ENCODE measurements at regions not wholly inside any gene's neighbourhood (a gene's known extent, or its start where the extent isn't known, plus 50 kb on each side); places are given as distances from the start of the nearest gene placed in this dataset.

DNA sequence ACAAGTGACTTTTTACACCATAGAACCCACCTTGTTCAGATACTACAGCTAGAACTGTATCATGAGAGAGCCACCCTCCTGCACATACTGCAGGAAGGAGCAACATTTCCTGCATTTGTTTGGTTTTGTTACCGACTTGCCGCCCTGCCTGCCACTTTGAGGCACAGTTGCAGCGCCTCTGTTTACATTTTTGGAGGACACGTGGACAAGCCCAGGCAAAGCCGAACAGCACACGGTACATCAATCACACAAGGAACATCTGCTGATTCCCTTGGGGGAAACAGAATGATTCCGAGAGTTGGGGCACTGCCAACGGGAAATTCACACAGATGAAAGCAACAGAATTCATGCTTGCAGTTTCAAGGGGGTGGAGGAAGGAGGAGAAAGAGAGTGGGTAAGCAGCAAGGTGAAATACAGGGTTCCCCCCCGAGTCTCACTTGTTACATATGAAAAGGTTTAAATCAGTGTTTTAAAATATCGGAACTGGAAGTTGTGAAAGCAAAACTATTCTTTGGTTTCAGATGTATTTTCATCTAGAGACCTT, 110.7 kb downstream of the BTG1 start:
- peak in 1 of 2 donors; percentile 27 for DNase-seq (ENCODE audit: low read depth in 1 of 2, low spot score in 1 of 2)

DNA sequence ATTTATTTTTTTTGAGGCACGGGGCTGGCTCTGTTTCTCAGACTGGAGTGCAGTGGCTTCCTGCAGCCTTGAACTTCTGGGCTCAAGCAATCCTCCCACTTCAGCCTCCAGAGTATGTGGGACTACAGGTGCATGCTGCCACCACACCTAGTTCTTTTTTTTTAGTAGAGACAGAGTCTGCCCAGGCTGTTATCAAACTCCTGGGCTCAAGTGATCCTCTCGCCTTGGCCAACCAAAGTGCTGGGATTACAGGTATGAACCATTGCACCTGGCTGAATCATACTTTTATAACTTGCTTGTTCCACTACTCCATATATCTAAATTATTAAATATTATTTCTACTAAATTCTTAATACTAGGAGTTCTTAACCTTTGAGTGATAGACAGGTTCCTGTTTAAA, 111.6 kb downstream of the BTG1 start:
- DNase-seq (ENCODE audit: low read depth in 1 of 2, low spot score in 1 of 2) = no peak

DNA sequence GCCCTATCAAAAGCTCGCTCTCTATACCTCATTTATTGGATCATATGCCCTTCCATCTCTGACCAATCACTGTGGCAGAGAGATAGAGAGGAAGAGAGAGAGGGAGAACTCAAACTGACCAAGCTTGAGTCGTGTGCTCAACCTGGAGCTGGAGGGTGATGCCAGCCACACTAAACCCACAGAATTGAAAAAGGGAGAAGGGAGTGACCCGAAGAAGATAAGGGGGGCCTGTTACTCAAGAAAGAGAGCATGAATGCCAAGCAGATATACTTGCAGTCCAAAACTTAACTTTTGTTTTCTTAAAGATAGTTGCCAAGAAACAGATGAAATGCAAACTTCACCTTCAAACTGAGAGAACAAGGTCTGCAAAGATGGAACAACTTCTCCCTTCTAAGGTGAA, 112.7 kb downstream of the BTG1 start:
- no peak for DNase-seq (ENCODE audit: low read depth in 1 of 2, low spot score in 1 of 2)

DNA sequence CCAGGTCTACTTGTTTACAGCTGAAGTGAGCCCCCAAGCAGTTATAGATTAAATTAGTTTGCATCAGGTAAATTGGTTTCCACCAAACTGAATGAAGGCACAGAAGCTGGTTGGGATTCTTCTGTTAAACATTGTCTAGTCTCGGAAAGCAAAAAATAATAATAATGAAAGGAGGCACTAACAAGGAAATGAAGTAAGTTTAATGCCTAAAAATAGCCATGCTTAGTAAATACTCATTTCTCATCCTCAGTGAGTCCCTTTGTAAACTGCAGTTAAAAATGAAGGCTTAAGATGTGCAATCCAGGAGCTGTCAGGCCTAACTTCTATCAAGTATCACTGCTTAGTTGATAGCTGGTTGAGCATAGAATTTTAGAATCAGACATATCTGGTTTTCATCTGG, 113.5 kb downstream of the BTG1 start:
- no peak for DNase-seq (ENCODE audit: low read depth in 1 of 2, low spot score in 1 of 2)

DNA sequence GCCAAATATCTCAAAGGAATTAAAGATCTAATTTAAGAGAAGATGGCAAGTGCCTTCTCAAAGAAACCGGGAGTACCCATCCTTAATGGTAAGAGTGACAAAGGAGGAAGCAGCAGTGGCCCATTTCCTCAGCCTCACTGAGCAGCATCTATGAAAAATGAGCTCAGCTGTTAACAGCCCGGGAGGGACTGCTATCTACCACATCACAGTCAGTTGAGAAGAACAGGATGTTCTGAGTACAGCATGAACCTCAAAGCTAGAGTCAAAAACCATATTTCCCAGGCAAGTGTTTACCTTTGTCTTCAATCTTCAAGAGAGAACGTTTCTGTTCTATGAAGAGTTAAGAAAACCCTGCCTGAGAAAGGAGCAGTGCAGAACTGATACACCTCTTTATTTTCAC, 115.0 kb downstream of the BTG1 start:
- peak in 1 of 2 donors; percentile 31 for DNase-seq (ENCODE audit: low read depth in 1 of 2, low spot score in 1 of 2)

DNA sequence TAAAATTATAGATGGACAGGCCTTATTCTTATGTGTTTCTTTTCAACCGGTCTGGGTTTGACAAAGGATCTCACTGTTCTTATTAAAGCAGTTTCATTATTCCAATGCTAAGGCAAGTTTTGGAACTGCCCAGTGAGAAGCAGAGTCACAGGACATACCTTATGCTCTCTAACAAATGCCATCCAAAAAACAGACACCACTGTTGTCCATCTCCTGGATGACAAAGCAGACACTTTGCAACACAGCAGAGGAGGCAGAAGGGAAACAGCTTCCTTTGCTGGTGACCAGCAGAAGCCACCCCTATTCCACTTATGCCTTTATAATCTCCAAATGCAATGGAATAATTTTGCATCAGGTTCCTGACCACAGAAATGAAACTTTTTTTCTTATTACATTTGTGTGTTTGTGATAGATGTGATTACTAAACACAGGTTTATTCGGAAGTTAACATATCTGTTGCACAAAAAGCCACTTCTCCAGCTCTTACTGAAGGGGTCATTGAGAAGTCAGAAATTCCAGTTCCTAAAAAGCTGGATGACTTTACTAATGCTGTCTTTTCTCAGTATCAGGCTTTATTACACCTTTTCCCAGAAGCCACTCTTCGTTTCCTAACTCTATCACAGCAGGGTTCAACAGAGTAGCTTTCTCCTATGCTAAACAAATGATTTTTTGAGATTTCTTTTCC, 115.6 kb downstream of the BTG1 start:
- DNase-seq (ENCODE audit: low read depth in 1 of 2, low spot score in 1 of 2) = no peak

DNA sequence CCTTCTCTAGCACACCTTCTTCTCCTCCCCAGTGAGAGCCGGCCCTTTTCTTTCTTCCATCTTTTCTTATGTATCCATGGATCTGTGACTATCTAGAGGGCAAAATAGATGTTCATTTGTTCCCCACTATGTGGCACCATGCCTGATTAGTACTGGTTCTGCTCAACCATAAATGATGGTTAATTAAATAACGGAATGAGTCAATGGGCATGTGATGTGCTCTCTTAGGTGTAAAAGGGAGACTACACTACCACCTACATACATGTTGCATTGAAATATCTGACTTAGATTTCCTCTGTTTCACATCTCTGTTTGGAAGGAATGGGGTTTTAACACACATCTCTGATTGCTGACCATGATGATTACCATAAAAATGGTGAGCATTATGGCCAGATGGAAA, 116.5 kb downstream of the BTG1 start:
- no peak for DNase-seq (ENCODE audit: low read depth in 1 of 2, low spot score in 1 of 2)

DNA sequence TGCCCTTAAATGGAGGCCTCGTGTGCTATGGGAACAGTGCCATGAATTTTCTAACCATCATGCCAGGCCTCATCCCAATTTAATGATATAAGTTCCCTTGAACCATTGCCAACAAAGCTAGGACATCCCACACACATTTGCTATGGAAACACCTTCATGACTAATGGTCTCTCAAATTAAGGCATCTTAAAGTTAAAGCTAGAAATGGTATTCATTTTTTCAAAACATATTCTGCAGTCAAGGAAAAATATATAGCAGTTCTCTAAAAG, 117.3 kb downstream of the BTG1 start:
- no peak for DNase-seq (ENCODE audit: low read depth in 1 of 2, low spot score in 1 of 2)

DNA sequence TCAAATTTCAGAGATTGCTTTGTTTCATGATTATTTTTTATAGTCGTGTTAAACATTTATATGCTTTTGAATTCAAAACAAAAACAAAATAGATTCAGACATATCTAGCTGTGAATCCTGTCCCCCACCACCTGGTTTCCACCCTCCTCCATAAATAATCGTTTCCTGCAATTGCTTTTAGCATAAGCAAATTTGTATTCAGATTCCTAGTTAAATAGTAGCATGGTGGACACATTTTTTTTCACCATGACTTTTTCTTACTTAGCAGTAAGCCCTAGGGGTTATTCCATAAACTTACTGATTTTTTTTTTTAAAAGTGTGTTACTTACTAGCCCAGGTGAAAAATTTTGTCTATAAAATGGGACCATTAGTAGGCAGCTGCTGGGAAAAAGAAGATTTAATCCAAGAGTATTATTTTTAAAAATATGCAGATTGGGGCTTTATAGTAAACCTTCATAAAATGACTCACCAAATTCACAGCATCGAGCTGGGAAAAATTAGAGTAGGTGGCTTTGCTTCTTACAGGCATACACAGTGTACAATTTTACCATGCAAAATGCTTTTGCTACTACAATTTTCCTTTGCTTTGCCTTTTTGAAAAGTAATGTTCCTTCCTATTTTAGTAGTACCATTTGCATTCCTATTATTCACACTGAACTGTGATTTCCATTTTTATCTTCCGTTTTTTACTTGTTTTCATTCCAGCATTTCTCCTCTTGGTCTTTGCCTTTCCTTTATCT, 117.8 kb downstream of the BTG1 start:
- no peak for DNase-seq (ENCODE audit: low read depth in 1 of 2, low spot score in 1 of 2)

DNA sequence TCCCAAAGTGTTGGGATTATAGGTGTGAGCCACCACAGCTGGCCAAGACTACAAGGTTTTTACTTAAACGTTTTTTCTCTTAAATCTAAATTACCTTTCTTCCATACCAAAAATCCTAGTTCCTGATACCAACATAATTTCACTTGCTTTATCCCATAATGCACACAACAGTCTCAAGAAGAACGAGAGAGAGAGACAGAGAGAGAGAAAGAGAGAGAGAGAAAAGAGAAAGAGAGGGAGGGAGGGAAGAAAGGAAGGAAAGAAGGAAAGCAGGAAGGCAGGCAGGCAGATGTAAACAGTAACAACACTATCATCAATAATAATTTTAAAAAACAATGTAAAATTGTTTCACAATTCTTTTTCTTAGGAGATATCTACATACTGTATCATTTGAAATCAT, 118.4 kb downstream of the BTG1 start:
- no peak for DNase-seq (ENCODE audit: low read depth in 1 of 2, low spot score in 1 of 2)

DNA sequence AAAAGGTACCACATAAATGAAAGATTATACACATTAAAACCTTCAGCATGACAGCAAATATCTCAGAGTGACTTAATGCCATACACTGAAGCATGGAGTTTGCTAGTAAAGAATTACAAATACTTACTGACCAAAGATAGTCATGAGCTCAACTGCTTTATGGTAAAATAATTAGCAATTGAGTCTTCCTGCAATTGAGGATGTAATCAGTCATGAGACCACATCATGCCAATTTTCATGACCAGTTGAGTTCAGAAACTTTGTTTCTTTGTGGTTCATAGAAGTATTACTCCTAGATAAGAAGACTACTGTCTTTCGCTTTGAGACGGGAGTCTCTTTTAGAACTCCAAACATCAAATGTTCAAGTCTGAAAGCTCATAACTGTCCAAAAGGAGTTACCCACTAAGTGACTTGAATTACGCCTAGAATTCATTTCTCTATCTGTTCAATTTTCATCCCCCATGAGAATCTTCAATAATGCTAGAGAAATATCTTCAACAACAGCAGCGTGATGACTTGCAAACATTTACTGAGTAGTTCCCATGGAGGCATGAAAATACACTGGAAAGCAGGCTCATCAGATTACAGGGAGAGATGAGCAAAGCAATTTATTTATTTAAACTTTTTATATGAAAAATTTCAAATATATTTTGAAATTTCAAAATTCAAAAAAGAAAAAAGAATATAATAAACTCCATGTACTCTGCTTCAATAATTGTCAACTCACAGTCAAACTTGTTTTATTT, 120.0 kb downstream of the BTG1 start:
- no peak for DNase-seq (ENCODE audit: low read depth in 1 of 2, low spot score in 1 of 2)

DNA sequence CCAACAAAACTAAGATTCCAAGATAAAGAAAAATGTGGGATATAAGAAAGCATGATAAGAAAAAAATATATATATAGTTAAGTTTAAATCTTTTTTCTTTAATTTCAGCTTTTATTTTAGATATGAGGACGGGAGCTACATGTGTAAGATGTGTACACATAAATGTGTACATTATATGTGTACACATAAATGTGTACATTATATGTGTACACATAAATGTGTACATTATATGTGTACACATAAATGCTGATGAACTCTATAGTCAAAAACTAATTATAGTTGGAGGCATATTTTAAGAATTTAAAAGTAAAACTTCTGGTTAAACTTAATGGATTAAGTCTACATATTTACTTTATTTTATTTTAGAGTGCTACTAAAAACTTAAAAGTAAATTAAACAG, 123.6 kb downstream of the BTG1 start:
- no peak for DNase-seq (ENCODE audit: low read depth in 1 of 2, low spot score in 1 of 2)

DNA sequence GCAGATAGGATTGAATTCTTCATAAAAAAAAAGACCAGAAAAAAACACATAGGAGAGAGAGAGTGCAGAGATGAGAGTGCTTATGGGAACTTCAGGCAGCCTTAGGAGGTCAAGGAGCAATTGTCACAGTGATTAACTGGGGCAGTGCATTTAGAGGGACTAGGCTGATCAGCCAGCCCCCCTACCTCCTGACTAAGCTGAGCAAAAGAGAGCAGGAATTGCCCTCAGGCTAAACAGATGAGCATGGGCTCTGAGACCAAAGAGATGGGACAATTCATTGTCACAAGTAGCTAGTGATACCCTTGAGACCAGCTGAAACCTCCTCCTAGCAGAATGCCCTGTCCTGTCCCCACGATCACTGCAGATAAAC, 124.0 kb downstream of the BTG1 start:
- no peak for DNase-seq (ENCODE audit: low read depth in 1 of 2, low spot score in 1 of 2)

DNA sequence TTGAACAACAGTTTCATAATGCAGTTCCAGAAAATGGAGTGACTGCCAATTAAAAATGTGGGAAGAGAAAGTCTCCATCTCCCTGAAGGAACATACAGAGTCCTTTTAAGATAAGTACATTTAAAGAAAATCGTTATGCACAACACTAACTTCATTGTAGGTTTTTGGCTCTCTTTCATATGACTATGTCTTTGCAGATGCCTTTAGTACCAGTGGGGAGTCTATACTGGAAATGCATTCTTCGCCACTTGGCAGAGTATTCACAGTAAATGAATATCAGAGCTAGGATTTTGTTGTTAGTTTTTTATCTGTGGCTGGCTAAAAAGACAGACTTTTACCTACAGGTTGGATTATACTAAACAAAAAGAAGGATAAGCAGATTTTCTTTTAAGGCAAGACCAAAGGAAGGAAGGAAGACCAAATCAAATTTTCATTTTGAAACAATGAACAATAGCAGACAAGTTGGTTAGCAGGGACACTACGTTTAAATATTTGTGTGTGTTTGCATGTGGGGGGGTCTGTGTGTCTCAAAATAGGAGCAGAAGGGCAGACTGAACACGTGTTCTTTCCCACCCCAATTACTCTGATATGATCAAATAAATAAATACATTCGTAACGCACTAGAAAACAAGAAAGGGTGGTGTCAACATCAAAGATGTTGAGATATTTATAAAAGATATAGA, 124.5 kb downstream of the BTG1 start:
- no peak for DNase-seq (ENCODE audit: low read depth in 1 of 2, low spot score in 1 of 2)

DNA sequence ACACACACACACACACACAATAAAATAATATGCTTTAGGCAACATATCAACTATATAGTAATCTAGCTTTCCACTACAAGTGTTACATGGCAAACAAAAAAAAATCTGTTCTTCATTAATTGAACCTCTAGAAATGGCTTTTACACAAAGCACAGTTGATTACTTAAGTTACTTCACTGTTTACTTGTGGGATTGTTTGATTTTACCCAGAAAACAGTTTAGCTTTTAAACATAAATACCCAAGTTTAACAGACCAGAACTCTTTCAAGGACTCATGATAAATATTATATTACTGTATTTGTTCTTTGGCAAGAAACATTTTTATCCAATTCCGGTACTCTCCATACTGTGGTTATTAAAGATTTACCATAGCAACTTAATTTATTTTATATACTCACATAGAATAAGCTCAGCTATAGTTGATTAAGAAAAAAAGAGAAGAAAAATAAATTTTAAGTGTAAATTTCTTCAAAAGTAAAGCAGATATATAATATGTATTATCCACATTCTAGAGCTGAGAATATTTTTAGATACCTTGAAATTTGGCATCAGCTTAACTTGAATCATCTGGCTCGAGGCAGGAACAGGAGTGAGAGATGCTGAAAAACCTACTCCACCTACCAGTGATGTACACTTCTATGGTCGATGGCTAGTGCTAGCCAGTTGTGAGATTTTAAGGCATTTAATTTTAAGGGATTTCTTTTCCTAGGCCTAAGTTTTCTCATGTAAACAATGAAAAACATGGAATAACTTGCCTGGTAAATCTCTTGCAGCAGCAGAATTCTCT, 126.0 kb downstream of the BTG1 start:
- no peak for DNase-seq (ENCODE audit: low read depth in 1 of 2, low spot score in 1 of 2)

DNA sequence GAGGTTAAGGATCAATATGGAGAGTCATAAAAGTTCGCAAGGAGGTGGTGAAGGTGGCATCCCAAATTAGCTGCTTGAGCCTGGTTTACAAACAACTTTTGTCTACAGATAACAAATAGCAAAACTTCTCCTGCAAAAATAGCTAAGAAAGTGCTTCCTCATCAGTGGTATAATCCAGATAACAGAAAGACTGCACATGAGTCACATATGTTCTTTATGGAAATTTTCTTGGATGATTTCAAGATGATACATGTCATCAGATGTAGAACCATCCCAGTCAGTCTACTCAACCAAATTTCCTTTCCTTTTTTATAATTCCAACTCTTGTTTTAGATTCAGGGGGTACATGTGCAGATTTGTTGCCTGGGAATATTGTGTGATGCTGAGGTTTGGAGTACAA, 133.0 kb downstream of the BTG1 start:
- DNase-seq (ENCODE audit: low read depth in 1 of 2, low spot score in 1 of 2) = no peak

DNA sequence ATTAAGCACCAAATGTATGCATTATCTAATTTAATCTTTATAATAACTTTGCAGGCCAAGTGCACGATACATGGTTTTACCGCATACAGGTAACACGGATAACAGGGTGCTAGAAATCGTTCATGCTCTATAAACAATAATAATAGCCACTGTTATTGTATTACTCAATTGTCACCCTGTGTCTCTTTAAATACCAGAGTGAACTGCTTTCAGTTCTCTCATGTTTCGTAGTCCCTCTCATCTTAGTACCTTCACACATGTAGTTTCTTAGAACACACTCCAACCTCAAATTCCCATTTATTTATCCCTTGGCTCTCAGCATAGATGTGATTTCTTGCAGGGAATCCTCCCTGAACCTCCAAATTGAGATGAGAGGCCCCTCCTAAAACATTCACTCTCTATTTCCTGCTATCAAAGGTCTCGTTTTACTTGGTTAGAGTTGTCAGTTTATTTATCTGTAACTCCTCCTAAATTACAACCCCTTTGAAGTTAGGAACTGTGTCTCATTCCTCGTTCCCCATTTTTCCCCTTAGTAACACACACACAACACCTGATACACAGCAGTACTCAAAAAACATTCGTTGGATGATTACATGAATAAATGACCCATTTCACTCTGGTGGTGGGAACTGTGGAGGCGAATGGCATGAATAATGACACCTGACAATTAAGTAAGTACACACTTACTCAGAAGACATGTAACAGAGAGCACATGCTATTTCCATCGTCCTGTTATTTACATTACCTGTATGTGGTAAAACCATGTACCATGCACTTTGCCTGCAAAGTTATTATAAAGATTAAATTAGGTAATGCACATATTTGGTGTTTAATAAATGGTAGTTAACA, 134.6 kb downstream of the BTG1 start:
- DNase-seq (ENCODE audit: low read depth in 1 of 2, low spot score in 1 of 2) = no peak

DNA sequence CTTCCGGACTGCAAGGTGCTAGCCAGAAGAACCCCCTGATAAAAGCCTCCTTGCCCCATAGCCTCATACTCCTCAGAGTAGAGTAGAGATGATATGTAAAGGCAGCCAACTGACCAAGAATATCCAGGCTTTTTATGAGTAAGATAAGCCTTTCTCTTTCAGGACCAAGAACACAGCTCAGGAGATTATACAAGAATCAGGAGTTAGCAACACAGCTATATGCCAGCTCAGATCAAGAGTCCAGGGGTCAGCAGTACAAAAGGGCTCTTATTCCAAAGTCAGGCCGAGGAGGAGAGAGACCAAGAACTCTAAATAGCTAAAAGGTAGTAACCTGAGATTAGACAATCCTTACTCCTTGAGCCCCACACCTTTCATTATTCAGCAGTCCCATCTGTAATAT, 135.3 kb downstream of the BTG1 start:
- no peak for DNase-seq (ENCODE audit: low read depth in 1 of 2, low spot score in 1 of 2)

DNA sequence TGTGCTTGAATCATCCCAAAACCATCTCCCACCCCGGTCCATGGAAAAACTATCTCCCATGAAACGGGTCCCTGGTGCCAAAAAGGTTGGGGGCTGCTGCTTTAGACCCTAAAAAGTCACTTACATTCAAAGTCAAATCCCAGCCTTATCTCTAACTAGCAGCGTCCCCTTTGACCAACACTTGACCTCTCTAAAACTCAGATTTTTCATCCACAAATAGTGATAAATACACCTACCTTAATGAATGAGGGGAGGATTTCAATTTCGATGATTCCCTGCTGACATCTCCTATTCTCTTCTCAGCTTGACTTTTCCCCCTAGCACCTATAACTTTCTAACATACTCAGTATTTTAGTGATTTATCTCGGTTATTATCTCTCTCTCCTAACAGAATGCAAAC, 137.3 kb downstream of the BTG1 start:
- DNase-seq (ENCODE audit: low read depth in 1 of 2, low spot score in 1 of 2) = no peak

DNA sequence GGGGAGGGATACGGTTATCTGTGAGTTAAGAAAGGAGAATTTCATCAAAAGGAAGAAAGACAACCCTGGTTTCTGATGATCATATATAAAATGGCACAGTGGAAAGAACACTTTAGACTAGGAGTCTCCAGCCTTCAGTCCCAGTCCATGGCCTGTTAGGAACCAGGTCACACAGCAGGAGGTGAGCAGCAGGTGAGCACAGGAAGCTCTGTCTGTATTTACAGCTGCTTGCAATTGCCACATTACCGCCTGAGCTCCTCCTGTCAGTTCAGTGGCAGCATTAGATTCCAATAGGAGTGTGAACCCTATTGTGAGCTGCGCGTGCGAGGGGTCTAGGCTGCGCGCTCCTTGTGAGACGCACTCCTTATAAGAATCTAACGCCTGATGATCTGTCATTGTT, 137.9 kb downstream of the BTG1 start:
- no peak for DNase-seq (ENCODE audit: low read depth in 1 of 2, low spot score in 1 of 2)

Measured in activated CD4-positive, alpha-beta T cell treated with anti-CD3 and anti-CD28 coated beads, Interleukin-2, amount 50 U/mL, for 24 hours (primary cell).